ENCODE measurements at regions not wholly inside any gene's neighbourhood (a gene's known extent, or its start where the extent isn't known, plus 50 kb on each side); places are given as distances from the start of the nearest gene placed in this dataset.

- no peaks in the 10 kb centered on the region for H3K4me1 ChIP-seq (ENCODE audit: control insufficient read depth, low read length)
- H3K4me3 ChIP-seq (ENCODE audit: low read length), result no peak overlapping the region
- no peaks in the 10 kb centered on the region for H3K79me2 ChIP-seq (ENCODE audit: control insufficient read depth, low read length)
- H3K27ac ChIP-seq (ENCODE audit: low read depth, low read length), result no peak overlapping the region
- no peaks in the 10 kb centered on the region for H3K36me3 ChIP-seq (ENCODE audit: control insufficient read depth, low read length)
- H3K9me2 ChIP-seq (replicated peaks; ENCODE audit: control insufficient read depth, low read length), result no peaks in the 10 kb centered on the region
- TF ChIP-seq CTCF (IDR thresholded peaks at IDR 0.05; ENCODE audit: low read depth, low read length, poor library complexity, severe bottlenecking) (no peak), EZH2phosphoT487 (IDR thresholded peaks at IDR 0.05; ENCODE audit: borderline replicate concordance, low read length) (no peak)
- H3F3A ChIP-seq (ENCODE audit: control insufficient read depth, insufficient read depth), result no peaks in the 10 kb centered on the region
- H3K4me2 ChIP-seq (ENCODE audit: low read length), result no peak overlapping the region
- H3K27me3 ChIP-seq (ENCODE audit: control insufficient read depth, low read length), result no peaks in the 10 kb centered on the region
- peaks cover 9% of the 10 kb centered on the region; the same call in 1 of the 2 replicates for H3K9me3 ChIP-seq (ENCODE audit: control insufficient read depth, insufficient read depth, low read length)
- no peaks in the 10 kb centered on the region for H4K20me1 ChIP-seq (ENCODE audit: control insufficient read depth, insufficient read depth, low read depth, low read length)
These were observed 141.9 kb upstream of the SALL3 start for GRCh38 chr18:78837754-78838153.

GRCh38 chr18:78838183-78838582 lies 141.4 kb upstream of the SALL3 start:
- no peaks in the 10 kb centered on the region for H3F3A ChIP-seq (ENCODE audit: control insufficient read depth, insufficient read depth)
- no peak overlapping the region for H3K27ac ChIP-seq (ENCODE audit: low read depth, low read length)
- H3K4me3 ChIP-seq (ENCODE audit: low read length), result no peak overlapping the region
- H4K20me1 ChIP-seq (ENCODE audit: control insufficient read depth, insufficient read depth, low read depth, low read length), result no peaks in the 10 kb centered on the region
- no peak for TF ChIP-seq CTCF (IDR thresholded peaks at IDR 0.05; ENCODE audit: low read depth, low read length, poor library complexity, severe bottlenecking)
- no peak for TF ChIP-seq EZH2phosphoT487 (IDR thresholded peaks at IDR 0.05; ENCODE audit: borderline replicate concordance, low read length)
- no peaks in the 10 kb centered on the region for H3K36me3 ChIP-seq (ENCODE audit: control insufficient read depth, low read length)
- H3K4me2 ChIP-seq (ENCODE audit: low read length), result no peak overlapping the region
- no peaks in the 10 kb centered on the region for H3K27me3 ChIP-seq (ENCODE audit: control insufficient read depth, low read length)
- peaks cover 9% of the 10 kb centered on the region; the same call in 1 of the 2 replicates for H3K9me3 ChIP-seq (ENCODE audit: control insufficient read depth, insufficient read depth, low read length)
- no peaks in the 10 kb centered on the region for H3K79me2 ChIP-seq (ENCODE audit: control insufficient read depth, low read length)
- H3K9me2 ChIP-seq (replicated peaks; ENCODE audit: control insufficient read depth, low read length), result no peaks in the 10 kb centered on the region
- H3K4me1 ChIP-seq (ENCODE audit: control insufficient read depth, low read length), result no peaks in the 10 kb centered on the region

GRCh38 chr18:78849046-78849445 lies 130.6 kb upstream of the SALL3 start:
- no peaks in the 10 kb centered on the region for H3K9me2 ChIP-seq (replicated peaks; ENCODE audit: control insufficient read depth, low read length)
- TF ChIP-seq EZH2phosphoT487 (IDR thresholded peaks at IDR 0.05; ENCODE audit: borderline replicate concordance, low read length), result no peak
- TF ChIP-seq CTCF (IDR thresholded peaks at IDR 0.05; ENCODE audit: low read depth, low read length, poor library complexity, severe bottlenecking), result no peak
- H3K9me3 ChIP-seq (ENCODE audit: control insufficient read depth, insufficient read depth, low read length), result no peaks in the 10 kb centered on the region
- no peaks in the 10 kb centered on the region for H3K36me3 ChIP-seq (ENCODE audit: control insufficient read depth, low read length)
- H3K4me3 ChIP-seq (ENCODE audit: low read length), result no peak overlapping the region
- H3K27ac ChIP-seq (ENCODE audit: low read depth, low read length), result no peak overlapping the region
- no peaks in the 10 kb centered on the region for H3K27me3 ChIP-seq (ENCODE audit: control insufficient read depth, low read length)
- H3K79me2 ChIP-seq (ENCODE audit: control insufficient read depth, low read length), result no peaks in the 10 kb centered on the region
- no peaks in the 10 kb centered on the region for H3F3A ChIP-seq (ENCODE audit: control insufficient read depth, insufficient read depth)
- H4K20me1 ChIP-seq (ENCODE audit: control insufficient read depth, insufficient read depth, low read depth, low read length), result no peaks in the 10 kb centered on the region
- H3K4me2 ChIP-seq (ENCODE audit: low read length), result no peak overlapping the region
- no peaks in the 10 kb centered on the region for H3K4me1 ChIP-seq (ENCODE audit: control insufficient read depth, low read length)

- H3K27ac ChIP-seq (ENCODE audit: low read depth, low read length), result no peak overlapping the region
- no peaks in the 10 kb centered on the region for H3K36me3 ChIP-seq (ENCODE audit: control insufficient read depth, low read length)
- H3K9me3 ChIP-seq (ENCODE audit: control insufficient read depth, insufficient read depth, low read length), result no peaks in the 10 kb centered on the region
These were observed 130.2 kb upstream of the SALL3 start for GRCh38 chr18:78849458-78849857.

More at GRCh38 chr18:78849458-78849857, 130.2 kb upstream of the SALL3 start:
- Histone ChIP-seq H3K27me3 (ENCODE audit: control insufficient read depth, low read length) (no peaks in the 10 kb centered on the region), H3F3A (ENCODE audit: control insufficient read depth, insufficient read depth) (no peaks in the 10 kb centered on the region), H3K9me2 (replicated peaks; ENCODE audit: control insufficient read depth, low read length) (no peaks in the 10 kb centered on the region), H3K4me2 (ENCODE audit: low read length) (no peak overlapping the region), H3K4me3 (ENCODE audit: low read length) (no peak overlapping the region), H4K20me1 (ENCODE audit: control insufficient read depth, insufficient read depth, low read depth, low read length) (no peaks in the 10 kb centered on the region), H3K79me2 (ENCODE audit: control insufficient read depth, low read length) (no peaks in the 10 kb centered on the region), H3K4me1 (ENCODE audit: control insufficient read depth, low read length) (no peaks in the 10 kb centered on the region)
- TF ChIP-seq EZH2phosphoT487 (IDR thresholded peaks at IDR 0.05; ENCODE audit: borderline replicate concordance, low read length) (no peak), CTCF (IDR thresholded peaks at IDR 0.05; ENCODE audit: low read depth, low read length, poor library complexity, severe bottlenecking) (no peak)
